ENCODE measurements at regions not wholly inside any gene's neighbourhood (a gene's known extent, or its start where the extent isn't known, plus 50 kb on each side); places are given as distances from the start of the nearest gene placed in this dataset.

DNA sequence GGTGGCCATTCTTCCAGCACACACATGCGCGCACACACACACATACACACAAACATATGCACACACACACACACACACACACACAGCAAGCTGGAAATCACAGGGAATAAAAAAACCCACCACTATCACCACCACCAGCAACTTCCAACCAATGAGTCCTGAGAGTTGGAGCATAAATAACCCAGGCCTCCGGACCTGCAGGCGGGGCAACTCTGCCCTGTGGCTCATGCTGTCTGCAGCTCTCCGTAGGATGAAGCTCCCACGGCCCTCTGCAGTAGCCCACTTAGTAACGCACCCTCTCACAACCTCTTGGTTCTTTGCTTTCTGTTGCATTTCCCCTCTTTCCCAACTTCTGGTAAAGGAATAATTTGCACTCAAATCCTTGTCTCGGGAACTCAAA is 275.2 kb downstream of the PREX1 start:
- H3K4me3 ChIP-seq (replicated peaks in 1 of 3; ENCODE audit: insufficient read depth in 1 of 3, low read depth in 2 of 3, low read length in 3 of 3), result no peak overlapping the region
- H3K4me2 ChIP-seq (ENCODE audit: low read depth, low read length), result no peak overlapping the region
- ATAC-seq, result no peak
- peaks cover 6% of the 10 kb centered on the region for H3K4me1 ChIP-seq (ENCODE audit: insufficient read depth, low read length)
- BruUV-seq (replicated peaks), result no TSS peak
- H3K9me3 ChIP-seq (ENCODE audit: low read length), result no peaks in the 10 kb centered on the region
- CTCF ChIA-PET (ENCODE audit: low intra/inter-chr PET ratio, low total read pairs), result no interaction called here
- no peaks in the 10 kb centered on the region for H3K79me2 ChIP-seq (ENCODE audit: insufficient read depth, low read length)
- no peak overlapping the region for H2AFZ ChIP-seq (ENCODE audit: low read length)
- no peaks in the 10 kb centered on the region for H3K36me3 ChIP-seq (replicated peaks in 1 of 2; ENCODE audit: control insufficient read depth in 1 of 2, insufficient read depth in 2 of 2, low read length in 2 of 2)
- 0 out of 5 replicates have a peak, but pooled peaks cover 0 to 9% of the 10 kb centered on the region in 2 experiments for H3K27me3 ChIP-seq (ENCODE audit: control insufficient read depth in 1 of 2, insufficient read depth in 2 of 2, low read length in 2 of 2)
- H3K9ac ChIP-seq (ENCODE audit: insufficient read depth, low read depth, low read length), result no peak overlapping the region
- in situ Hi-C loops (cut with HindIII; ENCODE audit: extremely low pct_ligation_motif_present, low pct_unique_long_range_greater_than_20kb) (no loop called here), intact Hi-C loops (cut with micrococcal nuclease; ENCODE audit: unreplicated experiment) (no loop called here)
- no peak overlapping the region for H3K27ac ChIP-seq (ENCODE audit: extremely low read length, insufficient read depth, low read length)
- TF ChIP-seq HMGA1 (CRISPR knock-in tag; conservative IDR thresholded peaks at IDR 0.05) (no peak), HIVEP1 (CRISPR knock-in tag; IDR thresholded peaks at IDR 0.05) (no peak), ZNF792 (CRISPR knock-in tag; IDR thresholded peaks at IDR 0.05) (no peak), HMG20A (CRISPR knock-in tag; IDR thresholded peaks at IDR 0.05; ENCODE audit: borderline replicate concordance) (no peak), CCAR2 (optimal IDR thresholded peaks at IDR 0.05; ENCODE audit: low read depth, low read length) (no peak)
- TF ChIP-seq, protein P1, sequence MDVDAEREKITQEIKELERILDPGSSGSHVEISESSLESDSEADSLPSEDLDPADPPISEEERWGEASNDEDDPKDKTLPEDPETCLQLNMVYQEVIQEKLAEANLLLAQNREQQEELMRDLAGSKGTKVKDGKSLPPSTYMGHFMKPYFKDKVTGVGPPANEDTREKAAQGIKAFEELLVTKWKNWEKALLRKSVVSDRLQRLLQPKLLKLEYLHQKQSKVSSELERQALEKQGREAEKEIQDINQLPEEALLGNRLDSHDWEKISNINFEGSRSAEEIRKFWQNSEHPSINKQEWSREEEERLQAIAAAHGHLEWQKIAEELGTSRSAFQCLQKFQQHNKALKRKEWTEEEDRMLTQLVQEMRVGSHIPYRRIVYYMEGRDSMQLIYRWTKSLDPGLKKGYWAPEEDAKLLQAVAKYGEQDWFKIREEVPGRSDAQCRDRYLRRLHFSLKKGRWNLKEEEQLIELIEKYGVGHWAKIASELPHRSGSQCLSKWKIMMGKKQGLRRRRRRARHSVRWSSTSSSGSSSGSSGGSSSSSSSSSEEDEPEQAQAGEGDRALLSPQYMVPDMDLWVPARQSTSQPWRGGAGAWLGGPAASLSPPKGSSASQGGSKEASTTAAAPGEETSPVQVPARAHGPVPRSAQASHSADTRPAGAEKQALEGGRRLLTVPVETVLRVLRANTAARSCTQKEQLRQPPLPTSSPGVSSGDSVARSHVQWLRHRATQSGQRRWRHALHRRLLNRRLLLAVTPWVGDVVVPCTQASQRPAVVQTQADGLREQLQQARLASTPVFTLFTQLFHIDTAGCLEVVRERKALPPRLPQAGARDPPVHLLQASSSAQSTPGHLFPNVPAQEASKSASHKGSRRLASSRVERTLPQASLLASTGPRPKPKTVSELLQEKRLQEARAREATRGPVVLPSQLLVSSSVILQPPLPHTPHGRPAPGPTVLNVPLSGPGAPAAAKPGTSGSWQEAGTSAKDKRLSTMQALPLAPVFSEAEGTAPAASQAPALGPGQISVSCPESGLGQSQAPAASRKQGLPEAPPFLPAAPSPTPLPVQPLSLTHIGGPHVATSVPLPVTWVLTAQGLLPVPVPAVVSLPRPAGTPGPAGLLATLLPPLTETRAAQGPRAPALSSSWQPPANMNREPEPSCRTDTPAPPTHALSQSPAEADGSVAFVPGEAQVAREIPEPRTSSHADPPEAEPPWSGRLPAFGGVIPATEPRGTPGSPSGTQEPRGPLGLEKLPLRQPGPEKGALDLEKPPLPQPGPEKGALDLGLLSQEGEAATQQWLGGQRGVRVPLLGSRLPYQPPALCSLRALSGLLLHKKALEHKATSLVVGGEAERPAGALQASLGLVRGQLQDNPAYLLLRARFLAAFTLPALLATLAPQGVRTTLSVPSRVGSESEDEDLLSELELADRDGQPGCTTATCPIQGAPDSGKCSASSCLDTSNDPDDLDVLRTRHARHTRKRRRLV (CRISPR knock-in tag; IDR thresholded peaks at IDR 0.05), result no peak
- TF ChIP-seq, protein P2, sequence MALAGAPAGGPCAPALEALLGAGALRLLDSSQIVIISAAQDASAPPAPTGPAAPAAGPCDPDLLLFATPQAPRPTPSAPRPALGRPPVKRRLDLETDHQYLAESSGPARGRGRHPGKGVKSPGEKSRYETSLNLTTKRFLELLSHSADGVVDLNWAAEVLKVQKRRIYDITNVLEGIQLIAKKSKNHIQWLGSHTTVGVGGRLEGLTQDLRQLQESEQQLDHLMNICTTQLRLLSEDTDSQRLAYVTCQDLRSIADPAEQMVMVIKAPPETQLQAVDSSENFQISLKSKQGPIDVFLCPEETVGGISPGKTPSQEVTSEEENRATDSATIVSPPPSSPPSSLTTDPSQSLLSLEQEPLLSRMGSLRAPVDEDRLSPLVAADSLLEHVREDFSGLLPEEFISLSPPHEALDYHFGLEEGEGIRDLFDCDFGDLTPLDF (CRISPR knock-in tag; IDR thresholded peaks at IDR 0.05), result no peak
- no peak for DNase-seq (ENCODE audit: low spot score)
- POLR2A ChIA-PET, result no interaction called here
- 55% methylated on average over 8 of the region's 8 CpGs for WGBS (ENCODE audit: low lambda C conversion rate)
- no peak for FAIRE-seq
- no peaks in the 10 kb centered on the region for H4K20me1 ChIP-seq (ENCODE audit: insufficient read depth, low read length)
